ENCODE measurements at regions not wholly inside any gene's neighbourhood (a gene's known extent, or its start where the extent isn't known, plus 50 kb on each side); places are given as distances from the start of the nearest gene placed in this dataset.
"Not testable (repeated sequence)": the region's sequence is repeated elsewhere in the genome, so short reads cannot be mapped to it uniquely, and the experiment has no call there.

- DNase-seq (ENCODE audit: low read depth) = no peak
Observed at GRCh38 chr5:27144456-27144855, 106.1 kb upstream of the CDH9 start.

GRCh38 chr5:27140831-27141230 lies 102.4 kb upstream of the CDH9 start:
- no peak for DNase-seq (ENCODE audit: low read depth)

GRCh38 chr5:27130587-27130986 lies 92.2 kb upstream of the CDH9 start:
- DNase-seq (ENCODE audit: low read depth) = peak; percentile 41

GRCh38 chr5:27129926-27130325 lies 91.5 kb upstream of the CDH9 start:
- DNase-seq (ENCODE audit: low read depth) = no peak

- DNase-seq (ENCODE audit: low read depth) = no peak
Observed at GRCh38 chr5:27125856-27126255, 87.5 kb upstream of the CDH9 start.

GRCh38 chr5:27124590-27124989 lies 86.2 kb upstream of the CDH9 start:
- no peak for DNase-seq (ENCODE audit: low read depth)

GRCh38 chr5:27119736-27120321 lies 81.4 kb upstream of the CDH9 start:
- DNase-seq (ENCODE audit: low read depth) = not testable (repeated sequence)

- no peak for DNase-seq (ENCODE audit: low read depth)
Observed at GRCh38 chr5:27103486-27103885, 65.1 kb upstream of the CDH9 start.

GRCh38 chr5:27095761-27096160 lies 57.4 kb upstream of the CDH9 start:
- not testable (repeated sequence) for DNase-seq (ENCODE audit: low read depth)

GRCh38 chr5:27093279-27093678 lies 54.9 kb upstream of the CDH9 start:
- DNase-seq (ENCODE audit: low read depth) = no peak

GRCh38 chr5:27091858-27092257 lies 53.5 kb upstream of the CDH9 start:
- no peak for DNase-seq (ENCODE audit: low read depth)

GRCh38 chr5:27088822-27089221 lies 50.4 kb upstream of the CDH9 start:
- DNase-seq (ENCODE audit: low read depth) = not testable (repeated sequence)

Measured in stromal cell of bone marrow (primary cell).